Panc1 (cell line): ENCODE measurements at regions not wholly inside any gene's neighbourhood (a gene's known extent, or its start where the extent isn't known, plus 50 kb on each side); places are given as distances from the start of the nearest gene placed in this dataset.

Source experiments
- CTCF ChIP-seq: fragments of 450-650 bp; IDR thresholded peaks from 2 replicates; pipeline ENCODE4 v1.5.1; 2017; ENCODE audit warnings: mild to moderate bottlenecking
- REST ChIP-seq, 2 experiments: IDR thresholded peaks; 2 replicates each; pipeline ENCODE4 v1.6.1; 2011 to 2012; ENCODE audit warnings: low read depth in 2 of 2, control low read depth in 1 of 2, low read length in 1 of 2, mild to moderate bottlenecking in 1 of 2, moderate library complexity in 1 of 2; ENCODE audit not compliant: insufficient read depth in 1 of 2
- SIN3A ChIP-seq: IDR thresholded peaks from 2 replicates; pipeline ENCODE4 v1.6.1; 2012; ENCODE audit warnings: low read depth, mild to moderate bottlenecking, low read length, moderate library complexity, borderline replicate concordance; ENCODE audit not compliant: insufficient read depth
- TCF7L2 ChIP-seq: IDR thresholded peaks from 2 replicates; pipeline ENCODE4 v1.6.1; 2011; ENCODE audit warnings: mild to moderate bottlenecking, low read depth, low read length, inconsistent platforms

GRCh38 chr20:18916886-18917750, 103.5 kb downstream of the SCP2D1 start:
- TF ChIP-seq CTCF: no peak
- no peak for TF ChIP-seq TCF7L2
- no peak for TF ChIP-seq SIN3A
- TF ChIP-seq REST (IDR thresholded peaks at IDR 0.05; ENCODE audit: insufficient read depth in 1 of 2, low read depth in 2 of 2, low read length in 1 of 2): no peak
